Tongue (tissue), 1 donor: ENCODE measurements at regions not wholly inside any gene's neighbourhood (a gene's known extent, or its start where the extent isn't known, plus 50 kb on each side); places are given as distances from the start of the nearest gene placed in this dataset.

Source experiments
- DNase-seq: peaks from one replicate; pipeline ENCODE4 v3.0.0-alpha.2; 2015

DNA sequence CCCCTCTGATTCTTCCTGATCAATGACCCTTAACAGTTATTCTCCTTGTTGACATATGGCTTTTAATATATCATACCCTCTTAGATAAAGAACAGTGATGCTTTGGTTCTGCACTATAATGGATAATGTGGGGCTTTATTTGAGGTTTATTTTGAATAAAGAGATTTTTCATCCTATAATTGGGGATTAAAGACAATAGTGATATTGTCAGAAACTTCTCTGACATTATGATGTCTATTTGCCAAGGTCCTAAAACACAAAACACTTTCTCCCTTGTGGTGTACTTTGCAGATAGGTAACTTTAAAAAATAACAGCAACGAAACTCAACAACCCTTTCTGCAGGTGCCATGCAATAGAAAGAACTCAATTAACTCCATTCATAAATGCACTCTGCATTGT, 243.6 kb upstream of the RHOBTB1 start:
- no peak for DNase-seq

- no peak for DNase-seq
Observed at GRCh38 chr10:61186408-61186807, 242.4 kb upstream of the RHOBTB1 start.

- DNase-seq, result no peak
Observed at GRCh38 chr10:61184429-61184828, 240.4 kb upstream of the RHOBTB1 start.

GRCh38 chr10:61183967-61184366, 240.0 kb upstream of the RHOBTB1 start:
- DNase-seq, result peak; percentile 50

DNA sequence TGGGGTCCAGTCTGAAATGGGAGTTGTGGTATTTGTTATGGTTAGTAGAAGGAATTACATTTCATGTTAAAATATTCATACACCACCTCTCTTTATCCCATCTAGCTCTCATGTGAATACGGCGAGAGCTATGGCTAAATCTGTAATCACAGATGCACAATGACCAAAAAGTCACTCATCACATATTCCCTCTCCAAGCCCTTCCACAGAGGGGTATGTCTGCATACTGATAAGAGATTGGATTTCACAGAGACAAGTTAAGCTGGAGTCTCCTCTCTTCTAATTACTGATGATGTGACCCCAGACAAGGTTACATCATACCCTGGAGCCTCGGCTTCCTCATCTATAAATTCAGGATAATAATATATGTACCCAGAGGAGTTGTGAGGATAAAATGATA, 237.8 kb upstream of the RHOBTB1 start:
- no peak for DNase-seq

DNA sequence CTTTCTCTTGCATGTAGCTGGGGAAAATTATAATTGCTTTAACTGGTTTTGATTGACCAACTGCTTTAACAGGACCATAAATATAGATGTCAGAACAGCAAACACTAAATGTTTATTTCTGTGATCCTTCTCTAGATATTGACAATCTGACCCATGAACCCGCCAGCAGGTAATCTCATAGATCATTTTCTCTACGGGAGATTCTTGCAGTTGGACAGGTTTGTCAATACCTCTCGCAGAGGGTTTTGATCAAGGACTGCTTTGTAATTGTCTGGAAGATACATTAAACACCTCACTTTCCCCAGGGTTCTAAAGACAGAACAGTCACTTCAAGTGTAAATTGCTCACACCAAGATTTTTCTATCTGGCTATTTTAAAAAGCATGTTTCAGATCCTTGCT, 235.8 kb upstream of the RHOBTB1 start:
- no peak for DNase-seq

DNA sequence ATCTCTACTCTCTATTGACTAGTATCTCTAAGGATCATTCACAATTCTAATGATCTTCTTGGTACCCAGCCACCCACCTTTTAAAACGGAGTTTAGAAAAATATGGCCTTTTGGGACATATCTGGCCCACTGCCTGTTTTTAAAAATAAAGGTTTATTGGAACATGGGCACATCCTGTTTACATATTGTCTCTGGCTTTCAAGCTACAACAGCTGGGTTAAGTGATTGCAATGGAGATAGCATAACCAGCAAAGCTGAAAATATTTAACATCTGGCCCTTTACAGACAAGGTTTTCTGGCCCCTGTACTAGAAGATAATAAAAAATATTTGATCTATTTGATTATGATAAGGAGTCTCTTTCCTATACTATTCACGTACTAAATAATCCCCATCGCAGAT, 232.4 kb upstream of the RHOBTB1 start:
- no peak for DNase-seq

GRCh38 chr10:61175316-61175715, 231.3 kb upstream of the RHOBTB1 start:
- peak; percentile 84 for DNase-seq

GRCh38 chr10:61173450-61173849, 229.5 kb upstream of the RHOBTB1 start:
- no peak for DNase-seq

GRCh38 chr10:61172182-61172926, 228.4 kb upstream of the RHOBTB1 start:
- no peak for DNase-seq

- DNase-seq, result no peak
Observed at GRCh38 chr10:61170594-61170993, 226.6 kb upstream of the RHOBTB1 start.

DNA sequence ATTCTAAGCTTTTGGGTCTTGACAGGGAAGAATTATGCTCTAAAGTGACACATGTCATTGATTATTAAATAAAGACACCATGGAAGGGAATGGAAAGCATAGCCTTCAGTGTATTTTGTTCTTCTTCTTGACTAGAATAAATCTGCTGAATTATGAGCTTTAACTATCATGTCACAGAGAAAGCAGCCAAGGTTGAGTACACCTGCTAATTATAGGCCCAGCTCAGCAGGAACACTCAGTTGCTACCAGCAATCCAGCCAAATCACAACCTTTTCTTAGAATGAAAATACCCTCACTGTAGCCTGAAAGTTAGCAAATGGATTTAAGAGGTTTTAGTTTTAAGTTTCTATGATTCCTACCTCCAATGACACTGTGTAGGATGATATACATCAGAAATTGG, 225.3 kb upstream of the RHOBTB1 start:
- DNase-seq, result no peak

DNA sequence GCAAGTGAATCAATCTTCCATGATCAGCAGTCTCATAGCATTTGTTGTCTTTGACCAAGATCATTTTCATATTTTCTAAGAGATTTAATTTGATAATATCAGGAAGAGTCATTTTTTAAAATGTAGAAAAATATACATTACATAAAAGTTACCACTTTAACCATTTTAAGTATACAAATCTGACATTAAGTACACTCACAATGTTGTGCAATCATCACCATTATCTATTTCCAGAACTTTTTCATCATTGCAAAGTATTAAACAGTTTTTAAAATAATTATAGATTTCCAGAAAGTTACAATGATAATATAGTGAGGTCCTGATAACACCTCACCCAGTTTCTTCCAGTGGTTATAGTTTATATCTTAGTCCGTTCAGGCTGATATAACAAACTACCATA, 222.5 kb upstream of the RHOBTB1 start:
- DNase-seq, result no peak

GRCh38 chr10:61166065-61166464, 222.1 kb upstream of the RHOBTB1 start:
- peak; percentile 56 for DNase-seq

- DNase-seq, result no peak
Observed at GRCh38 chr10:61164458-61165160, 220.6 kb upstream of the RHOBTB1 start.

GRCh38 chr10:61163403-61163802, 219.4 kb upstream of the RHOBTB1 start:
- no peak for DNase-seq

DNA sequence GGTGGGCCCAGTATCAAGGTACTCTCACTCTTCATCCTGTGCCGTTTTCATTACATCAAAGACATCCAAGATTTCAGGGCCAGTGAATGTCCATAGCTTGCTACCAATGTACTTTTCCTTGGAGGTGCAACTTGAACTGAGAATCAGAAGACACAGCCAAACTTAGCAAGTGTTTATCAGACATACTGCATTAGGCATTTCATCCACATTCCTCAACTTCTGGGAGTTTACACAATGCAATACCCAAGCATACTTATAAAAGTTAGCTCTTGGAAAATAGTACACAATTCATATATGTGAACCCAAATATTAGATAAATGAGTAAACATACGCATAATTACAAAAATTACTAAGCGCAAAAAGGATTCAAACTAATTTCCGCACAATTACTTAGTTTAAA, 216.3 kb upstream of the RHOBTB1 start:
- no peak for DNase-seq

GRCh38 chr10:61159253-61159652, 215.3 kb upstream of the RHOBTB1 start:
- DNase-seq, result no peak

GRCh38 chr10:61157182-61157581, 213.2 kb upstream of the RHOBTB1 start:
- DNase-seq, result no peak

DNA sequence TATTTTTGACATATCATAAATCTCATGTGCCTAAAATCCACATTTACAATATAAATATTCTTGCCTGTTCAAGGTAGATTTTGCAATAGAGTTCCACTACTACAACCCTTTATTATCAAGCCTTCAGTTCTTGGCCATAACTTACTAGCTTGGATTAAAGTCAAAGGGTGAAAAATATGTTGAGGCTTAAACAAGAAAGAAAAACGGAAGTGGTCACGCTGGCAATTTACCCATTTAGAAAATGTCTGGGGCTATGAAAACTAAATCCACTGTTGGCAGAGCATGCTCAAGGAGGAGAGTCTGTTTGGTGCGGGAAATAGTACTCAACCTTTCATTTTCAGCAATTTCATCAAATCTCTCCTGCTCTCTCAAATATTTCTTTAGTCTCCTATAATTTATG, 209.8 kb upstream of the RHOBTB1 start:
- peak; percentile 69 for DNase-seq

GRCh38 chr10:61151059-61151458, 207.1 kb upstream of the RHOBTB1 start:
- no peak for DNase-seq

DNA sequence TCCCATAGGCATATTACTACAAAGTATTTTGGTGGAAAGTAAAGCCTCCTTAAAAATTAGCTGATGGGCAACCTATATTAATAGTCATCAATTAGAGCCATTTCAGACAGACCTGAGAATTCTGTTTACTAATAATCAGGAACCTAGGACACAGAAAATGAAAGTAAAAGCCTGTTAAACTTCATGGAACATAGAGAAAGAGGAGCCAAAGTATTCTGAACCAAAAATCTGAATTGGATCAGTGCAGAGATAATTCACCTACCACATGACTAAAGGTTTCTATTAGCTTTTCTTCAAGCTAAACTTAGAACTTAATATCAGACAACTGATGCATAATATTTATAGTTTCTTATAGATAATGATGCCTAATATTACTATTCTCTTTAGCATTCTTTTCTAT, 204.5 kb upstream of the RHOBTB1 start:
- DNase-seq, result no peak

DNA sequence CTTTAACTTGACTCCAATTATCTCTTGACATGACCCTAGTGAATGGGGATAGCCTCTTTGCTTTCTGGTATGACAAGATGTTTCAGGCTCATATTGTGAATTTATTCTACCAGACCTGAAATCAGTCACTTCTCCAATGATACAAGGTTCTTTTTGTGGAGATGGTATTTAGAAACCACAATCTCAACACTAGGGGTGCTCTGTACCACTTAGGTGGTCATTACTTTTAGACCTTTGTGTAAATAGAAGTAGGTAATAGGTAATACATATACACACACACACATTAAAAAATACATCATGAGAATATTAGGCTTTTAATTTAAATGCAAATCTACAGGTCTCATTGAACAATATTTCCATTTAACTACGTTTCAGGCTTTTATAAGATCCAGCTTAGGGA, 199.0 kb upstream of the RHOBTB1 start:
- DNase-seq, result no peak

GRCh38 chr10:61140765-61141392, 196.9 kb upstream of the RHOBTB1 start:
- peak; percentile 88 for DNase-seq
